H1 (cell line): ENCODE measurements at regions not wholly inside any gene's neighbourhood (a gene's known extent, or its start where the extent isn't known, plus 50 kb on each side); places are given as distances from the start of the nearest gene placed in this dataset.

Experiments used
- CTCF ChIA-PET: fragments of 300-600 bp; sonication (Branson Sonifier 250); formaldehyde crosslinking; loops from one replicate; lab custom pipeline; 2021; ENCODE audit not compliant: partially characterized antibody; lab: Charles Lee
- POLR2A ChIA-PET: fragments of 300-600 bp; sonication (Branson Sonifier 250); formaldehyde crosslinking; loops from one replicate; lab custom pipeline; 2021; ENCODE audit warnings: inconsistent platforms; ENCODE audit not compliant: partially characterized antibody; lab: Charles Lee
- DNase-seq, 2 experiments: peaks; one replicate each; pipeline versions ENCODE4 v3.0.0 to v3.0.0-alpha.2; 2010 to 2022; ENCODE audit warnings: low spot score in 2 of 2, low read depth in 1 of 2, mixed read lengths in 1 of 2
- FAIRE-seq: peaks from 2 replicates; lab custom pipeline; 2011; peaks lifted over from hg19 to GRCh38; lab: Jason Lieb, UNC
- H2AFZ ChIP-seq: 2 replicates; pipeline ENCODE4 v1.8.1; 2012; ENCODE audit warnings: low read length, inconsistent platforms
- H2AK5ac ChIP-seq: 2 replicates; pipeline ENCODE4 v1.6.1; 2013; ENCODE audit warnings: low read depth, low read length
- H2BK120ac ChIP-seq: replicated peaks from 2 replicates; pipeline ENCODE3; 2013; ENCODE audit warnings: low read depth, low read length, inconsistent platforms
- H2BK12ac ChIP-seq: 2 replicates; pipeline ENCODE4 v1.6.1; 2013; ENCODE audit warnings: low read depth, low read length
- H2BK15ac ChIP-seq: 2 replicates; pipeline ENCODE4 v1.6.1; 2013; ENCODE audit warnings: low read length
- H2BK20ac ChIP-seq: 2 replicates; pipeline ENCODE4 v1.6.1; 2013; ENCODE audit warnings: low read length
- H2BK5ac ChIP-seq: 2 replicates; pipeline ENCODE4 v1.6.1; 2013; ENCODE audit warnings: low read depth, low read length
- H3K14ac ChIP-seq: 2 replicates; pipeline ENCODE4 v1.6.1; 2013; ENCODE audit warnings: inconsistent platforms; ENCODE audit not compliant: insufficient read length
- H3K18ac ChIP-seq: 2 replicates; pipeline ENCODE4 v1.6.1; 2013; ENCODE audit warnings: low read length; ENCODE audit errors: extremely low read depth
- H3K23ac ChIP-seq: 2 replicates; pipeline ENCODE4 v1.6.1; 2013; ENCODE audit warnings: inconsistent platforms; ENCODE audit not compliant: insufficient read length
- H3K23me2 ChIP-seq: 2 replicates; pipeline ENCODE4 v1.6.1; 2013; ENCODE audit warnings: low read depth, low read length
- H3K27ac ChIP-seq: 2 replicates; pipeline ENCODE4 v1.6.1; 2011; ENCODE audit warnings: low read depth, low read length, inconsistent platforms
- H3K27me3 ChIP-seq, 4 experiments: replicated peaks in 1 of 4; 1 replicate in 1 of 4; 2 replicates in 3 of 4; pipeline versions ENCODE4 v1.6.1 to v1.8.1; 2011 to 2013; ENCODE audit warnings: low read length in 3 of 4, mild to moderate bottlenecking in 3 of 4, inconsistent platforms in 2 of 4, mixed read lengths in 2 of 4, moderate library complexity in 1 of 4; ENCODE audit not compliant: control insufficient read depth in 3 of 4, insufficient read depth in 3 of 4; ENCODE audit errors: extremely low read depth in 1 of 4
- H3K36me3 ChIP-seq, 4 experiments: 2 replicates each; pipeline versions ENCODE4 v1.6.1 to v1.8.1; 2011 to 2013; ENCODE audit warnings: mild to moderate bottlenecking in 4 of 4, low read length in 3 of 4, moderate library complexity in 2 of 4, control low read depth in 1 of 4, inconsistent platforms in 1 of 4; ENCODE audit not compliant: insufficient read depth in 4 of 4, control insufficient read depth in 2 of 4
- H3K4ac ChIP-seq: replicated peaks from 2 replicates; pipeline ENCODE3; 2013; ENCODE audit warnings: low read length, low read depth, mixed read lengths, inconsistent platforms; ENCODE audit not compliant: insufficient read length
- H3K4me1 ChIP-seq, 4 experiments: replicated peaks in 1 of 4; 1 replicate in 1 of 4; 2 replicates in 3 of 4; pipeline versions ENCODE4 v1.6.1 to v1.8.1; 2011 to 2013; ENCODE audit warnings: low read length in 3 of 4, inconsistent platforms in 2 of 4, mixed read lengths in 1 of 4; ENCODE audit not compliant: insufficient read depth in 4 of 4, control insufficient read depth in 3 of 4
- H3K4me2 ChIP-seq, 2 experiments: 2 replicates each; pipeline versions ENCODE4 v1.6.1 to v1.8.1; 2011 to 2013; ENCODE audit warnings: low read depth in 2 of 2, low read length in 2 of 2, control low read depth in 1 of 2, inconsistent platforms in 1 of 2, mild to moderate bottlenecking in 1 of 2; ENCODE audit not compliant: insufficient read depth in 1 of 2
- H3K4me3 ChIP-seq, 4 experiments: fragments of 200-600, 300-600 bp in 1 of 4; sonication (generic), shearing (Covaris generic), sonication (Bioruptor Twin) in 1 of 4; 2 replicates each; pipeline versions ENCODE4 v1.5.1 to v1.8.1; 2011 to 2016; ENCODE audit warnings: low read length in 4 of 4, low read depth in 3 of 4, control low read depth in 2 of 4, inconsistent platforms in 2 of 4, mild to moderate bottlenecking in 2 of 4, mixed read lengths in 1 of 4, moderate library complexity in 1 of 4; ENCODE audit not compliant: insufficient read depth in 2 of 4; ENCODE audit errors: extremely low read depth in 1 of 4
- H3K56ac ChIP-seq: replicated peaks from 2 replicates; pipeline ENCODE3; 2013; ENCODE audit warnings: low read depth, mild to moderate bottlenecking, mixed read lengths, low read length, inconsistent platforms; ENCODE audit not compliant: insufficient read length
- H3K79me1 ChIP-seq: 2 replicates; pipeline ENCODE4 v1.6.1; 2013; ENCODE audit warnings: low read depth, low read length, control low read depth
- H3K79me2 ChIP-seq, 2 experiments: 2 replicates each; pipeline versions ENCODE4 v1.6.1 to v1.8.1; 2012 to 2013; ENCODE audit warnings: low read length in 2 of 2, mild to moderate bottlenecking in 2 of 2, inconsistent platforms in 1 of 2; ENCODE audit not compliant: insufficient read depth in 2 of 2, control insufficient read depth in 1 of 2
- H3K9ac ChIP-seq, 4 experiments: replicated peaks in 1 of 4; 1 replicate in 1 of 4; 2 replicates in 3 of 4; pipeline versions ENCODE4 v1.6.1 to v1.8.1; 2011 to 2013; ENCODE audit warnings: low read depth in 3 of 4, low read length in 3 of 4, control low read depth in 2 of 4, mild to moderate bottlenecking in 2 of 4, moderate library complexity in 2 of 4, inconsistent platforms in 1 of 4; ENCODE audit errors: extremely low read depth in 1 of 4
- H3K9me3 ChIP-seq, 2 experiments: 2 replicates each; pipeline versions ENCODE4 v1.6.1 to v1.8.1; 2012 to 2013; ENCODE audit warnings: mild to moderate bottlenecking in 2 of 2, moderate library complexity in 2 of 2, control low read depth in 1 of 2, inconsistent platforms in 1 of 2, low read depth in 1 of 2, low read length in 1 of 2, mixed read lengths in 1 of 2; ENCODE audit not compliant: insufficient read depth in 2 of 2
- H4K20me1 ChIP-seq, 2 experiments: replicated peaks in 1 of 2; 2 replicates each; pipeline versions ENCODE3 to v1.8.1; 2011 to 2013; ENCODE audit warnings: inconsistent platforms in 2 of 2, low read length in 2 of 2, mild to moderate bottlenecking in 1 of 2; ENCODE audit not compliant: insufficient read depth in 2 of 2, control insufficient read depth in 1 of 2
- H4K5ac ChIP-seq: 2 replicates; pipeline ENCODE4 v1.6.1; 2013; ENCODE audit warnings: low read length, low read depth, mixed read lengths, inconsistent platforms; ENCODE audit not compliant: insufficient read length
- H4K8ac ChIP-seq: 2 replicates; pipeline ENCODE4 v1.8.0; 2013; ENCODE audit warnings: mild to moderate bottlenecking, moderate library complexity, low read length, inconsistent platforms; ENCODE audit not compliant: insufficient read depth; ENCODE audit errors: extremely low read depth
- H4K91ac ChIP-seq: replicated peaks from 2 replicates; pipeline ENCODE3; 2013; ENCODE audit warnings: low read length, mixed read lengths, inconsistent platforms; ENCODE audit not compliant: insufficient read length
- BACH1 ChIP-seq: IDR thresholded peaks from 2 replicates; pipeline ENCODE4 v1.6.1; 2012; ENCODE audit warnings: low read length, improper control_type of control experiment
- BCL11A ChIP-seq, 2 experiments: IDR thresholded peaks; one replicate each; pipeline ENCODE4 v1.6.1; 2011; ENCODE audit warnings: low read depth in 2 of 2, low read length in 2 of 2, mild to moderate bottlenecking in 2 of 2
- EP300 ChIP-seq, 2 experiments: IDR thresholded peaks; 1 replicate in 1 of 2; 2 replicates in 1 of 2; pipeline ENCODE4 v1.6.1; 2011 to 2012; ENCODE audit warnings: low read depth in 2 of 2, low read length in 2 of 2, mild to moderate bottlenecking in 2 of 2, borderline replicate concordance in 1 of 2, inconsistent platforms in 1 of 2, moderate library complexity in 1 of 2
- HDAC6 ChIP-seq: IDR thresholded peaks from one replicate; pipeline ENCODE4 v1.7.1; 2012; ENCODE audit warnings: low read depth, mild to moderate bottlenecking, inconsistent platforms, low read length, moderate library complexity
- JUND ChIP-seq: IDR thresholded peaks from 2 replicates; pipeline ENCODE4 v1.6.1; 2011; ENCODE audit warnings: mild to moderate bottlenecking, improper control_type of control experiment, low read length
- KDM1A ChIP-seq: fragments of 200-600, 300-600 bp; sonication (generic); IDR thresholded peaks from 2 replicates; pipeline ENCODE4 v1.7.1; 2016; ENCODE audit warnings: mild to moderate bottlenecking, low read length, borderline replicate concordance
- MAFK ChIP-seq: IDR thresholded peaks from 2 replicates; pipeline ENCODE4 v1.6.1; 2012; ENCODE audit warnings: low read depth, mild to moderate bottlenecking, improper control_type of control experiment, low read length
- RAD21 ChIP-seq, 2 experiments: IDR thresholded peaks in 1 of 2; conservative IDR thresholded peaks in 1 of 2; 2 replicates each; pipeline ENCODE4 v1.6.1; 2011; ENCODE audit warnings: low read depth in 2 of 2, low read length in 2 of 2, improper control_type of control experiment in 1 of 2, inconsistent platforms in 1 of 2, mild to moderate bottlenecking in 1 of 2, moderate library complexity in 1 of 2
- RBBP5 ChIP-seq: IDR thresholded peaks from 2 replicates; pipeline ENCODE4 v1.7.1; 2012; ENCODE audit warnings: low read depth, mild to moderate bottlenecking, inconsistent platforms, low read length, moderate library complexity, borderline replicate concordance
- SAP30 ChIP-seq: fragments of 300-600 bp; sonication (generic); IDR thresholded peaks from 2 replicates; pipeline ENCODE4 v1.7.1; 2012; ENCODE audit warnings: low read length, moderate library complexity, mild to moderate bottlenecking, inconsistent platforms; ENCODE audit not compliant: insufficient read depth, insufficient replicate concordance
- TAF1 ChIP-seq: IDR thresholded peaks from 2 replicates; pipeline ENCODE4 v1.6.1; 2011; ENCODE audit warnings: mild to moderate bottlenecking, low read depth, low read length
- TAF7 ChIP-seq: optimal IDR thresholded peaks from 2 replicates; pipeline ENCODE3; 2011; ENCODE audit warnings: low read depth, mild to moderate bottlenecking, inconsistent platforms, low read length, moderate library complexity, borderline replicate concordance
- YY1 ChIP-seq: IDR thresholded peaks from 2 replicates; pipeline ENCODE4 v1.6.1; 2011; ENCODE audit warnings: low read depth, mild to moderate bottlenecking, low read length
- WGBS, 2 experiments: shearing (Covaris generic) in 1 of 2; methylation state at CpG; one replicate each; pipeline versions ENCODE4 v1.1.6 to v1.1.7; 2013 to 2015; ENCODE audit warnings: low lambda C conversion rate in 2 of 2, mixed read lengths in 2 of 2, inconsistent platforms in 1 of 2, low coverage in 1 of 2, missing lambda C conversion rate in 1 of 2; ENCODE audit not compliant: insufficient replicate concordance in 2 of 2, insufficient coverage in 1 of 2, insufficient read length in 1 of 2; ENCODE audit errors: extremely low coverage in 1 of 2, missing lambda C conversion rate in 1 of 2; 5-methylcytosine and 5-hydroxymethylcytosine counted together

- ChIA-PET POLR2A (no interaction called here), CTCF (no interaction called here)
- H2BK20ac ChIP-seq, result no peak overlapping the region
- no peaks in the 10 kb centered on the region for H3K23me2 ChIP-seq
- no peak overlapping the region for H2BK15ac ChIP-seq
- H2BK5ac ChIP-seq, result no peak overlapping the region
- no peak overlapping the region for H3K56ac ChIP-seq
- H2BK120ac ChIP-seq, result no peak overlapping the region
- H3K79me1 ChIP-seq, result no peaks in the 10 kb centered on the region
- no peak overlapping the region for H3K14ac ChIP-seq
- no peak for DNase-seq
- no peaks in the 10 kb centered on the region for H3K79me2 ChIP-seq
- no peak overlapping the region for H3K9ac ChIP-seq
- H3K36me3 ChIP-seq, result no peaks in the 10 kb centered on the region
- no peak overlapping the region for H3K23ac ChIP-seq
- H3K4me3 ChIP-seq, result no peak overlapping the region
- H2BK12ac ChIP-seq, result no peak overlapping the region
- H4K8ac ChIP-seq, result no peak overlapping the region
- H4K5ac ChIP-seq, result no peak overlapping the region
- no peaks in the 10 kb centered on the region for H3K27me3 ChIP-seq
- no peak overlapping the region for H4K91ac ChIP-seq
- H2AFZ ChIP-seq, result no peak overlapping the region
- 78% methylated on average over 1 of the region's 1 CpG; no CpG with 5 or more reads in 1 of the 2 experiments for WGBS, 2 experiments
- H3K27ac ChIP-seq, result no peak overlapping the region
- no peak for FAIRE-seq
- H3K18ac ChIP-seq, result no peak overlapping the region
- H3K9me3 ChIP-seq, result 0 out of 4 replicates have a peak, but pooled peaks cover 0 to 4% of the 10 kb centered on the region in 2 experiments
- no peak overlapping the region for H3K4me2 ChIP-seq
- no peak overlapping the region for H2AK5ac ChIP-seq
- H4K20me1 ChIP-seq, result no peaks in the 10 kb centered on the region
- no peaks in the 10 kb centered on the region for H3K4me1 ChIP-seq
- H3K4ac ChIP-seq, result no peak overlapping the region
- TF ChIP-seq BACH1 (no peak), MAFK (no peak), TAF1 (no peak), RAD21 (IDR thresholded peaks at IDR 0.05 in 1 of 2, conservative IDR thresholded peaks at IDR 0.05 in 1 of 2; ENCODE audit: low read depth in 2 of 2, low read length in 2 of 2) (no peak), TAF7 (no peak), BCL11A (IDR thresholded peaks at IDR 0.05; ENCODE audit: low read depth in 2 of 2, low read length in 2 of 2) (no peak), EP300 (IDR thresholded peaks at IDR 0.05; ENCODE audit: borderline replicate concordance in 1 of 2, low read depth in 2 of 2, low read length in 2 of 2) (no peak), KDM1A (no peak), HDAC6 (no peak), YY1 (no peak), SAP30 (no peak), RBBP5 (no peak), JUND (no peak)
These were observed 211.2 kb downstream of the TFAP2A start for GRCh38 chr6:10203651-10204050.
